ENCODE measurements at regions not wholly inside any gene's neighbourhood (a gene's known extent, or its start where the extent isn't known, plus 50 kb on each side); places are given as distances from the start of the nearest gene placed in this dataset.

- Histone ChIP-seq H3K9me1 (ENCODE audit: insufficient read depth, low read length) (no peaks in the 10 kb centered on the region), H4K91ac (ENCODE audit: insufficient read depth, low read depth, low read length) (no peak overlapping the region), H4K20me1 (ENCODE audit: insufficient read depth, low read length) (no peaks in the 10 kb centered on the region), H3K9ac (ENCODE audit: low read depth, low read length) (no peak overlapping the region), H3K4ac (ENCODE audit: low read depth, low read length) (no peak overlapping the region), H3K27me3 (ENCODE audit: control insufficient read depth, insufficient read depth, low read length) (no peaks in the 10 kb centered on the region), H2BK20ac (ENCODE audit: low read depth, low read length) (no peak overlapping the region), H2BK5ac (ENCODE audit: low read depth, low read length, poor library complexity, severe bottlenecking) (no peak overlapping the region), H3K4me3 (ENCODE audit: insufficient read depth, low read depth, low read length) (no peak overlapping the region), H3K4me1 (ENCODE audit: control insufficient read depth, insufficient read depth, low read length) (no peaks in the 10 kb centered on the region), H3K18ac (ENCODE audit: low read depth, low read length) (no peak overlapping the region), H3K36me3 (ENCODE audit: control insufficient read depth, insufficient read depth, low read length) (no peaks in the 10 kb centered on the region), H3K79me1 (ENCODE audit: low read depth in 1 of 2, low read length in 2 of 2) (no peaks in the 10 kb centered on the region), H3K4me2 (ENCODE audit: low read depth, low read length) (no peak overlapping the region), H2AFZ (replicated peaks; ENCODE audit: low read length, poor library complexity) (no peak overlapping the region), H3K23ac (ENCODE audit: low read depth, low read length) (no peak overlapping the region), H3K9me3 (ENCODE audit: control insufficient read depth, insufficient read depth, low read length) (peaks cover 6% of the 10 kb centered on the region; the same call in 1 of the 2 replicates), H2BK15ac (ENCODE audit: low read depth, low read length) (no peak overlapping the region), H2AK9ac (replicated peaks; ENCODE audit: low read depth, low read length, poor library complexity) (no peak overlapping the region), H2BK120ac (ENCODE audit: low read depth, low read length) (no peak overlapping the region), H3K27ac (ENCODE audit: insufficient read depth, low read length) (no peak overlapping the region), H4K8ac (ENCODE audit: low read depth in 2 of 2, low read length in 2 of 2) (no peak overlapping the region), H2AK5ac (ENCODE audit: low read depth, low read length) (no peak overlapping the region), H3K14ac (replicated peaks; ENCODE audit: low read depth, low read length) (no peak overlapping the region), H4K5ac (ENCODE audit: low read depth, low read length) (no peak overlapping the region), H3K56ac (ENCODE audit: extremely low read depth, insufficient read depth, low read length) (no peak overlapping the region)
- no peak for DNase-seq
- TF ChIP-seq POLR2A (IDR thresholded peaks at IDR 0.05; ENCODE audit: low read depth, low read length) (no peak), USF2 (IDR thresholded peaks at IDR 0.05; ENCODE audit: low read depth, low read length) (no peak)
- ChIA-PET CTCF (no interaction called here), POLR2A (ENCODE audit: unreplicated experiment) (no interaction called here)
- in situ Hi-C loops (cut with MboI; ENCODE audit: low sequenced_read_pairs) (no loop called here), intact Hi-C loops (cut with micrococcal nuclease) (no loop called here), dilution Hi-C loops (cut with HindIII; ENCODE audit: low sequenced_read_pairs, unreplicated experiment) (no loop called here)
- BruUV-seq (replicated peaks), result no TSS peak
- WGBS, 2 experiments (ENCODE audit: extremely low coverage in 2 of 2, insufficient read length in 1 of 2), result no CpG with 5 or more reads among the region's 1 CpG
- ATAC-seq (ENCODE audit: low read depth), result no peak
Observed at GRCh38 chr11:91880660-91881059, 344.0 kb upstream of the FAT3 start.

Measured in IMR-90 (cell line).